HEK293 (cell line): ENCODE measurements at regions not wholly inside any gene's neighbourhood (a gene's known extent, or its start where the extent isn't known, plus 50 kb on each side); places are given as distances from the start of the nearest gene placed in this dataset.

Experiments
- CTCF ChIA-PET: fragments of 350-600 bp; formaldehyde crosslinking; extraction: SDS; loops from one replicate; lab custom pipeline; 2021; ENCODE audit warnings: antibody characterized with exemption; lab: Yijun Ruan, JAX
- POLR2A ChIA-PET: fragments of 300-600 bp; formaldehyde crosslinking; extraction: SDS; loops from one replicate; lab custom pipeline; 2020; ENCODE audit warnings: antibody characterized with exemption, inconsistent platforms; lab: Yijun Ruan, JAX
- H3K27ac ChIP-seq: fragments of 200-500 bp; sonication (Bioruptor generic); 2 replicates; pipeline ENCODE4 v1.5.1; 2014; ENCODE audit warnings: low read depth, low read length, control low read depth, inconsistent platforms; ENCODE audit errors: extremely low read depth
- H3K36me3 ChIP-seq, 2 experiments: fragments of 200-500 bp in 1 of 2; sonication (Bioruptor generic) in 1 of 2; 1 replicate in 1 of 2; 2 replicates in 1 of 2; pipeline ENCODE4 v1.5.1; 2014 to 2017; ENCODE audit warnings: inconsistent platforms in 2 of 2, low read length in 2 of 2; ENCODE audit not compliant: control insufficient read depth in 2 of 2, insufficient read depth in 1 of 2
- H3K4me1 ChIP-seq: fragments of 200-500 bp; sonication (Bioruptor generic); 2 replicates; pipeline ENCODE4 v1.5.1; 2014; ENCODE audit warnings: mild to moderate bottlenecking, low read length, inconsistent platforms; ENCODE audit not compliant: control insufficient read depth, insufficient read depth
- H3K4me3 ChIP-seq: 2 replicates; pipeline ENCODE4 v1.5.1; 2011; ENCODE audit warnings: low read depth, mild to moderate bottlenecking, control low read depth, low read length, moderate library complexity
- H3K9me3 ChIP-seq: fragments of 200-500 bp; sonication (Bioruptor generic); 2 replicates; pipeline ENCODE4 v1.5.1; 2014; ENCODE audit warnings: low read depth, low read length, inconsistent platforms; ENCODE audit not compliant: control insufficient read depth, insufficient read depth
- BCL6B ChIP-seq: fragments of 450-650 bp; formaldehyde crosslinking; IDR thresholded peaks from 2 replicates; pipeline ENCODE4 v1.5.1; 2017; ENCODE audit warnings: missing biosample characterization, missing genetic modification characterization
- PRDM4 ChIP-seq: fragments of 450-650 bp; formaldehyde crosslinking; IDR thresholded peaks from 2 replicates; pipeline ENCODE4 v1.5.1; 2017; ENCODE audit warnings: missing biosample characterization, missing genetic modification characterization
- SCRT1 ChIP-seq: fragments of 450-650 bp; formaldehyde crosslinking; IDR thresholded peaks from 2 replicates; pipeline ENCODE4 v1.5.1; 2016; ENCODE audit warnings: missing biosample characterization, missing genetic modification characterization, borderline replicate concordance
- TCF7L2 ChIP-seq: IDR thresholded peaks from 2 replicates; pipeline ENCODE4 v1.6.1; 2011; ENCODE audit warnings: low read depth, mild to moderate bottlenecking, inconsistent platforms, low read length, moderate library complexity, borderline replicate concordance
- ZEB2 ChIP-seq: fragments of 450-650 bp; formaldehyde crosslinking; IDR thresholded peaks from 2 replicates; pipeline ENCODE4 v1.5.1; 2016; ENCODE audit warnings: missing biosample characterization, missing genetic modification characterization
- ZFP37 ChIP-seq: fragments of 450-650 bp; formaldehyde crosslinking; IDR thresholded peaks from 2 replicates; pipeline ENCODE4 v1.5.1; 2016; ENCODE audit warnings: missing biosample characterization, missing genetic modification characterization
- ZNF133 ChIP-seq: fragments of 450-650 bp; formaldehyde crosslinking; IDR thresholded peaks from 2 replicates; pipeline ENCODE4 v1.5.1; 2016; ENCODE audit warnings: missing biosample characterization, missing genetic modification characterization
- ZNF2 ChIP-seq: fragments of 450-650 bp; formaldehyde crosslinking; IDR thresholded peaks from 2 replicates; pipeline ENCODE4 v1.5.1; 2016; ENCODE audit warnings: missing biosample characterization, missing genetic modification characterization
- ZNF211 ChIP-seq: fragments of 450-650 bp; formaldehyde crosslinking; IDR thresholded peaks from 2 replicates; pipeline ENCODE4 v1.5.1; 2016; ENCODE audit warnings: low read depth, missing biosample characterization, missing genetic modification characterization
- ZNF23 ChIP-seq: fragments of 450-650 bp; formaldehyde crosslinking; IDR thresholded peaks from 2 replicates; pipeline ENCODE4 v1.5.1; 2016; ENCODE audit warnings: missing biosample characterization, missing genetic modification characterization, borderline replicate concordance
- ZNF510 ChIP-seq: fragments of 450-650 bp; formaldehyde crosslinking; IDR thresholded peaks from 2 replicates; pipeline ENCODE4 v1.5.1; 2018; ENCODE audit warnings: mild to moderate bottlenecking, missing genetic modification characterization, missing biosample characterization; ENCODE audit not compliant: insufficient replicate concordance
- ZNF555 ChIP-seq: fragments of 450-650 bp; formaldehyde crosslinking; conservative IDR thresholded peaks from 2 replicates; pipeline ENCODE4 v1.5.1; 2017; ENCODE audit warnings: missing biosample characterization, mild to moderate bottlenecking, missing genetic modification characterization, inconsistent platforms
- ZNF558 ChIP-seq: fragments of 450-650 bp; formaldehyde crosslinking; IDR thresholded peaks from 2 replicates; pipeline ENCODE4 v1.5.1; 2016; ENCODE audit warnings: missing biosample characterization, missing genetic modification characterization
- ZNF660 ChIP-seq: fragments of 450-650 bp; IDR thresholded peaks from 2 replicates; pipeline ENCODE4 v1.5.1; 2018; ENCODE audit warnings: missing biosample characterization, mild to moderate bottlenecking, missing genetic modification characterization
- ZNF670 ChIP-seq: fragments of 450-650 bp; formaldehyde crosslinking; IDR thresholded peaks from 2 replicates; pipeline ENCODE4 v1.5.1; 2016; ENCODE audit warnings: missing biosample characterization, missing genetic modification characterization, low read depth
- TF ChIP-seq, protein P1 (sequence below): fragments of 450-650 bp; formaldehyde crosslinking; IDR thresholded peaks from 2 replicates; pipeline ENCODE4 v1.5.1; 2016; ENCODE audit warnings: missing biosample characterization, missing genetic modification characterization
- TF ChIP-seq, protein P2 (sequence below): fragments of 450-650 bp; formaldehyde crosslinking; IDR thresholded peaks from 2 replicates; pipeline ENCODE4 v1.5.1; 2017; ENCODE audit warnings: missing biosample characterization, missing genetic modification characterization
- TF ChIP-seq, protein P3 (sequence below): sonication (generic); formaldehyde crosslinking; IDR thresholded peaks from 2 replicates; pipeline ENCODE4 v1.8.1; 2022; ENCODE audit warnings: mild to moderate bottlenecking, moderate library complexity, missing genetic modification reagents
- TF ChIP-seq, protein P4 (sequence below): fragments of 450-650 bp; formaldehyde crosslinking; IDR thresholded peaks from 2 replicates; pipeline ENCODE4 v1.5.1; 2016; ENCODE audit warnings: missing biosample characterization, missing genetic modification characterization

DNA sequence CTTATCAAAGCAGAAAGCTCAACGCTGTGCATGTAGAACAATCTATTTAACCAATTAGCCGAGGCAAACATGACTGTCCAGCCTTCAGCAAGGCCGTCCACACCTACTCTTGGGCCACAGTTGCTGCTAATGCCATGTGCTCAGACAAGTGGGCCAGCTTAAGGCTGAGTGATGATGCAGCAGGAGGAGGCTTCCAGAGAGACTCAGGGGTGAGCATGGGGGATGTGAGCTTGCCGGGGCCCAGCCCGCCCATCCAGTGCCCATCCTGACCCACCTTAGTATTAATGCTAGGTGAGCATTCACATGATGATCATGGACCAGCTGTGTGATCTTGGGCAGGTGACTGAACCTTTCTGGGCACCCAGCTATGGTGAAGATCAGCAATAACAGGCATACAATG, 150.1 kb downstream of the TPRA1 start:
- CTCF ChIA-PET, result interaction anchor here (0.6 kb wide), 1 partner anchor 15 kb away, joined by 3 read pairs; no protein-coding TSS in a partner anchor
- no peak overlapping the region for H3K4me3 ChIP-seq
- H3K9me3 ChIP-seq, result no peaks in the 10 kb centered on the region
- TF ChIP-seq, protein P1, sequence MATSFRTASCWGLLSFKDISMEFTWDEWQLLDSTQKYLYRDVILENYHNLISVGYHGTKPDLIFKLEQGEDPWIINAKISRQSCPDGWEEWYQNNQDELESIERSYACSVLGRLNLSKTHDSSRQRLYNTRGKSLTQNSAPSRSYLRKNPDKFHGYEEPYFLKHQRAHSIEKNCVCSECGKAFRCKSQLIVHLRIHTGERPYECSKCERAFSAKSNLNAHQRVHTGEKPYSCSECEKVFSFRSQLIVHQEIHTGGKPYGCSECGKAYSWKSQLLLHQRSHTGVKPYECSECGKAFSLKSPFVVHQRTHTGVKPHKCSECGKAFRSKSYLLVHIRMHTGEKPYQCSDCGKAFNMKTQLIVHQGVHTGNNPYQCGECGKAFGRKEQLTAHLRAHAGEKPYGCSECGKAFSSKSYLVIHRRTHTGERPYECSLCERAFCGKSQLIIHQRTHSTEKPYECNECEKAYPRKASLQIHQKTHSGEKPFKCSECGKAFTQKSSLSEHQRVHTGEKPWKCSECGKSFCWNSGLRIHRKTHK (tag by site-specific recombination), result no peak
- TF ChIP-seq PRDM4, result no peak
- no peak for TF ChIP-seq ZNF558
- no peak for TF ChIP-seq ZNF211 (tag by site-specific recombination)
- no peak for TF ChIP-seq ZNF2 (tag by site-specific recombination)
- TF ChIP-seq BCL6B (tag by site-specific recombination), result no peak
- TF ChIP-seq ZEB2 (tag by site-specific recombination), result no peak
- TF ChIP-seq ZNF670, result no peak
- TF ChIP-seq, protein P2, sequence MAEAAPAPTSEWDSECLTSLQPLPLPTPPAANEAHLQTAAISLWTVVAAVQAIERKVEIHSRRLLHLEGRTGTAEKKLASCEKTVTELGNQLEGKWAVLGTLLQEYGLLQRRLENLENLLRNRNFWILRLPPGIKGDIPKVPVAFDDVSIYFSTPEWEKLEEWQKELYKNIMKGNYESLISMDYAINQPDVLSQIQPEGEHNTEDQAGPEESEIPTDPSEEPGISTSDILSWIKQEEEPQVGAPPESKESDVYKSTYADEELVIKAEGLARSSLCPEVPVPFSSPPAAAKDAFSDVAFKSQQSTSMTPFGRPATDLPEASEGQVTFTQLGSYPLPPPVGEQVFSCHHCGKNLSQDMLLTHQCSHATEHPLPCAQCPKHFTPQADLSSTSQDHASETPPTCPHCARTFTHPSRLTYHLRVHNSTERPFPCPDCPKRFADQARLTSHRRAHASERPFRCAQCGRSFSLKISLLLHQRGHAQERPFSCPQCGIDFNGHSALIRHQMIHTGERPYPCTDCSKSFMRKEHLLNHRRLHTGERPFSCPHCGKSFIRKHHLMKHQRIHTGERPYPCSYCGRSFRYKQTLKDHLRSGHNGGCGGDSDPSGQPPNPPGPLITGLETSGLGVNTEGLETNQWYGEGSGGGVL (tag by site-specific recombination), result no peak
- no peak for TF ChIP-seq TCF7L2
- TF ChIP-seq ZFP37, result no peak
- no peak for TF ChIP-seq ZNF555 (tag by site-specific recombination)
- TF ChIP-seq, protein P3, sequence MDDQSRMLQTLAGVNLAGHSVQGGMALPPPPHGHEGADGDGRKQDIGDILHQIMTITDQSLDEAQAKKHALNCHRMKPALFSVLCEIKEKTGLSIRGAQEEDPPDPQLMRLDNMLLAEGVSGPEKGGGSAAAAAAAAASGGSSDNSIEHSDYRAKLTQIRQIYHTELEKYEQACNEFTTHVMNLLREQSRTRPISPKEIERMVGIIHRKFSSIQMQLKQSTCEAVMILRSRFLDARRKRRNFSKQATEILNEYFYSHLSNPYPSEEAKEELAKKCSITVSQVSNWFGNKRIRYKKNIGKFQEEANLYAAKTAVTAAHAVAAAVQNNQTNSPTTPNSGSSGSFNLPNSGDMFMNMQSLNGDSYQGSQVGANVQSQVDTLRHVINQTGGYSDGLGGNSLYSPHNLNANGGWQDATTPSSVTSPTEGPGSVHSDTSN (CRISPR knock-in tag), result no peak
- no peak for TF ChIP-seq SCRT1 (tag by site-specific recombination)
- no peak for TF ChIP-seq ZNF660 (tag by site-specific recombination)
- TF ChIP-seq ZNF23, result no peak
- TF ChIP-seq, protein P4, sequence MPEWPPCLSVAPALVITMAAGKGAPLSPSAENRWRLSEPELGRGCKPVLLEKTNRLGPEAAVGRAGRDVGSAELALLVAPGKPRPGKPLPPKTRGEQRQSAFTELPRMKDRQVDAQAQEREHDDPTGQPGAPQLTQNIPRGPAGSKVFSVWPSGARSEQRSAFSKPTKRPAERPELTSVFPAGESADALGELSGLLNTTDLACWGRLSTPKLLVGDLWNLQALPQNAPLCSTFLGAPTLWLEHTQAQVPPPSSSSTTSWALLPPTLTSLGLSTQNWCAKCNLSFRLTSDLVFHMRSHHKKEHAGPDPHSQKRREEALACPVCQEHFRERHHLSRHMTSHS (tag by site-specific recombination), result no peak
- TF ChIP-seq ZNF510 (tag by site-specific recombination), result no peak
- no peak for TF ChIP-seq ZNF133 (tag by site-specific recombination)
- H3K27ac ChIP-seq, result no peak overlapping the region
- H3K36me3 ChIP-seq, result no peaks in the 10 kb centered on the region
- POLR2A ChIA-PET, result no interaction called here
- H3K4me1 ChIP-seq, result no peaks in the 10 kb centered on the region
